Nephron (organoid): ENCODE measurements at regions not wholly inside any gene's neighbourhood (a gene's known extent, or its start where the extent isn't known, plus 50 kb on each side); places are given as distances from the start of the nearest gene placed in this dataset.

Experiments
- H3K27ac Mint-ChIP-seq, 3 experiments: 2 replicates each; pipeline ENCODE4 v1.8.0; 2020; ENCODE audit warnings: mixed read lengths in 3 of 3, mild to moderate bottlenecking in 2 of 3, moderate library complexity in 1 of 3
- H3K27me3 Mint-ChIP-seq: 2 replicates; pipeline ENCODE4 v1.8.0; 2021; ENCODE audit warnings: low read depth, mild to moderate bottlenecking, moderate library complexity, mixed read lengths
- H3K36me3 Mint-ChIP-seq: 2 replicates; pipeline ENCODE4 v1.8.0; 2020; ENCODE audit warnings: low read depth, mixed read lengths
- H3K4me1 Mint-ChIP-seq: 2 replicates; pipeline ENCODE4 v1.8.0; 2020; ENCODE audit warnings: mixed read lengths
- H3K4me3 Mint-ChIP-seq, 3 experiments: 2 replicates each; pipeline ENCODE4 v1.8.0; 2020; ENCODE audit warnings: mild to moderate bottlenecking in 3 of 3, mixed read lengths in 3 of 3, moderate library complexity in 2 of 3
- H3K9me3 Mint-ChIP-seq: 2 replicates; pipeline ENCODE4 v1.8.0; 2020; ENCODE audit warnings: mixed read lengths
- TF ChIP-seq, protein P1 (sequence below), 3 experiments: fragments of 200-600 bp; sonication (generic); IDR thresholded peaks; one replicate each; pipeline ENCODE4 v1.5.0; 2021; ENCODE audit warnings: antibody characterized with exemption in 3 of 3; ENCODE audit not compliant: unreplicated experiment in 3 of 3

DNA sequence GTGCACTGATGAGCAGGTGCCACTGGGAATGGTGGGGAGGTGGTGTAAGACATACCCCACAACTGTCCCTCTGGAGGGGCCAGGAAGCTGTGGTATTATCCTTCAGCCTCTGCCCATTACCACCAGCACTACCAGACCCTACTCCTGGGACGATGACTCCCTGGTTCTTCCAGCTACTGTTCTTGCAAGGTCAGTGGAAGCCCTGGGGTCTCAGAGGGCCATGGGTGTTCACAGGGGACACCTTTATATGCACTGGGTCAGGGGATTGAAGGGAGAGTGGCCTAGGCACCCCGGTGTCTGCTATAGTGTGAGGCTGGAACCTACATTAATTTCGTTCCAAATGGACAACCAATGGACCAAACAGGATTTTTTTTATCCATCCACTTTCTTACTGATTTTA is 94.7 kb upstream of the SLC22A11 start:
- TF ChIP-seq, protein P1, sequence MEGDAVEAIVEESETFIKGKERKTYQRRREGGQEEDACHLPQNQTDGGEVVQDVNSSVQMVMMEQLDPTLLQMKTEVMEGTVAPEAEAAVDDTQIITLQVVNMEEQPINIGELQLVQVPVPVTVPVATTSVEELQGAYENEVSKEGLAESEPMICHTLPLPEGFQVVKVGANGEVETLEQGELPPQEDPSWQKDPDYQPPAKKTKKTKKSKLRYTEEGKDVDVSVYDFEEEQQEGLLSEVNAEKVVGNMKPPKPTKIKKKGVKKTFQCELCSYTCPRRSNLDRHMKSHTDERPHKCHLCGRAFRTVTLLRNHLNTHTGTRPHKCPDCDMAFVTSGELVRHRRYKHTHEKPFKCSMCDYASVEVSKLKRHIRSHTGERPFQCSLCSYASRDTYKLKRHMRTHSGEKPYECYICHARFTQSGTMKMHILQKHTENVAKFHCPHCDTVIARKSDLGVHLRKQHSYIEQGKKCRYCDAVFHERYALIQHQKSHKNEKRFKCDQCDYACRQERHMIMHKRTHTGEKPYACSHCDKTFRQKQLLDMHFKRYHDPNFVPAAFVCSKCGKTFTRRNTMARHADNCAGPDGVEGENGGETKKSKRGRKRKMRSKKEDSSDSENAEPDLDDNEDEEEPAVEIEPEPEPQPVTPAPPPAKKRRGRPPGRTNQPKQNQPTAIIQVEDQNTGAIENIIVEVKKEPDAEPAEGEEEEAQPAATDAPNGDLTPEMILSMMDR (IDR thresholded peaks at IDR 0.05; ENCODE audit: unreplicated experiment in 3 of 3): no peak
- H3K9me3 Mint-ChIP-seq: no peaks in the 10 kb centered on the region
- no peaks in the 10 kb centered on the region for H3K4me1 Mint-ChIP-seq
- H3K36me3 Mint-ChIP-seq: no peaks in the 10 kb centered on the region
- peaks cover 7% of the 10 kb centered on the region for H3K27me3 Mint-ChIP-seq
- H3K27ac Mint-ChIP-seq: no peak overlapping the region
- no peak overlapping the region for H3K4me3 Mint-ChIP-seq

DNA sequence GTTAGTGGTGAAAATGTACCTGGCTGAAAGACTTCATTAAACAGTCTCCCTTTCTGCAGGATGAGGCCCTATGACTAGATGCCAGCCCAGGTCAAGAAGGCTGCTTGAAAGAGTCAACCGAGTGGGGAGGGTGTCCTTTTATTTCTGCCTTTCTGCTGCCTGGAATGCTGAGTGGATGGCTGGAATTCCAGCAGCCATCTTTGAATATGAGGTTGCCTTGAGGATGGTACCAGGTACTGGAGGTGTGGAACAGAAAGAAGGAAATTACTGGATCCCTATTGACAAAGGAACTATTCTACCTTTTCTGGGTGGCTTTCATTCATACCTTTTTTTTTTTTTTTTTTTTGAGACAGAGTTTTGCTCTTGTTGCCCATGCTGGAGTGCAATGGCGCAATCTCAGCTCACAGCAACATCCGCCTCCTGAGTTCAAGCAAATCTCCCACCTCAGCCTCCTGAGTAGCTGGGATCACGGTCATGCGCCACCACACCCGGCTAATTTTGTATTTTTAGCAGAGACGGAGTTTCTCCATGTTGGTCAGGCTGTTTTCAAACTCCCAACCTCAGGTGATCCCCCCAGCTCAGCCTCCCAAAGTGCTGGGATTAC is 89.5 kb upstream of the SLC22A11 start:
- Mint-ChIP-seq H3K4me1 (no peaks in the 10 kb centered on the region), H3K27me3 (peaks cover 21% of the 10 kb centered on the region), H3K4me3 (no peak overlapping the region), H3K9me3 (peaks cover 8% of the 10 kb centered on the region), H3K27ac (no peak overlapping the region), H3K36me3 (no peaks in the 10 kb centered on the region)
- TF ChIP-seq, protein P1 (IDR thresholded peaks at IDR 0.05; ENCODE audit: unreplicated experiment in 3 of 3): no peak

DNA sequence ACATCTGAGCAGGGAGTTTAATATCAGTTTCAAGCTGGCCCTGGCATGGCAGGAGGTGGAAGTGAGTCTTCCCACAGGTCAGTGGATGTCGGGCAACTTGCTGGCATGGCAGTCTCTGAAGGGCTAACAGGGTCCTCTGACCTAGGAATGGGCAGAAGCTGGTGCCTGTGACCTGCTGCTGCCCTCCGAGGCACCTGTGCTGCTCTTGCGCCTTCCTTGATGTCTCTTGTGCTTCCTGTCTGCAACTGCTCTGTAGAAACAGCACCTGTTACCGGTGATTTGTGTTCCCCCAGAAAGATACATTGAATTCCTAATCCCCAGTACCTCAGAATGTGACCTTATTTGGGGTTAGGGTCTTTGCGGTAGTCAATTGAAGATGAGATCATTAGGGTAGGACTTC is 86.5 kb upstream of the SLC22A11 start:
- Mint-ChIP-seq H3K4me3 (no peak overlapping the region), H3K9me3 (peaks cover 12% of the 10 kb centered on the region), H3K4me1 (peaks cover 4% of the 10 kb centered on the region), H3K27me3 (peaks cover 21% of the 10 kb centered on the region), H3K36me3 (no peaks in the 10 kb centered on the region), H3K27ac (no peak overlapping the region)
- TF ChIP-seq, protein P1 (IDR thresholded peaks at IDR 0.05; ENCODE audit: unreplicated experiment in 3 of 3): no peak

DNA sequence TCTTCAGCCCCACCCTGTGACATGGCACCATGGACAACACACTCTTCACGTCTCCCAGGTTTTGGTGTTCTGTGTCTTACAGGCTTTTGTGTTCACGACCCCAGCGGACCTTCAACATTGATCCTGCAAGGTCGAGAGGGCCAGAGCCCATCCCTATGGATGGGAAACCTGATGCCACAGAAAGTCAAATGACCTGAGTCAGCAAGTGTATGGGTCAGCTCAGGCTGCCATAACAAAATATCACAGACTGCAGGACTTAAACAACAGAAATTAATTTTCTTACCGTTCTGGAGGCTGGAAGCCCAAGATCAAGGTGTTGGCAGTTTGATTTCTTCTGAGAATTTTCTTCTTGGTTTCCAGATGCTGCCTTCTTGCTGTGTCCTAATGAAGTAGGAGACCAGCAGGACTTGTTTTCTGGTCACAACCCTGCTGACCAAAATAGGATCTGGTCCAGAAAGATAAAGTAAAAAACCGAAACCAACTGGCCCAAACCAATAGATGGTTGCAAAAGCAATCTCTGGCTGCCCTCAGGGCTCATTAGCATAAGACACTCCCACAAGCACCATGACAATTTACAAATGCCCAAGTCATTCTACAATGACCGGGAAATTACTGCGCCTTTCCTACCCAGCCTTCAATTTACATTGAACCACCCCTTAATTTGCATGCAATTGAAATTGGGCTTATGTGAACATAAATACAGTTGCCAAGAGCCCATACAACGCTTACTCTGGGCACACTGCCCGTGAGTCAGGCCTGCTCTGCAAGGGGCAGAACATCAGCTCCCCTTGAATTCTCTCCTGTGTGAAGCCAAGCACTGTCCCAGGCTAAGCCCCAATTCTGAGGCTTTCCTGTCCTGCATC is 82.9 kb upstream of the SLC22A11 start:
- H3K27ac Mint-ChIP-seq: no peak overlapping the region
- no peaks in the 10 kb centered on the region for H3K36me3 Mint-ChIP-seq
- H3K4me1 Mint-ChIP-seq: peaks cover 10% of the 10 kb centered on the region
- H3K4me3 Mint-ChIP-seq: no peak overlapping the region
- H3K9me3 Mint-ChIP-seq: peaks cover 17% of the 10 kb centered on the region
- peaks cover 28% of the 10 kb centered on the region for H3K27me3 Mint-ChIP-seq
- TF ChIP-seq, protein P1 (IDR thresholded peaks at IDR 0.05; ENCODE audit: unreplicated experiment in 3 of 3): no peak

DNA sequence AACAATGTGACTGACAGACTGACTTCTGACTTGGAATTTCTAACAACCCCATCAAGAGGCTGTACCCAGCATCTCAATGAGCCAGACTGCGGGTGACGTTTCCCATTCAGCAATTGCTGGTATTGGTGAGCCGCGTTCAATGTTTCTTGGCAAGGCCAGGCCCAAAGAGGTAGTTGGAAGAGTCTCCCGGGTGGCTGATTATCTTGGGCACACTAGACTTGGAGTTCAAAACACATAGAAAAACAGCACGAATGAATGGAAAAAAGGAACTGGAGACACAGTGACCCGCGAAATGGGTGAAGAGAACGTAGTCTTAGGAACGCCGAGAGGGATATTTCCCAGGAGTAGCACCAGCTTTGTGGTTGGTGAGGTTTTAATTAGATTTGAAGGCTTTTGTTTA is 81.1 kb upstream of the SLC22A11 start:
- Mint-ChIP-seq H3K4me1 (peaks cover 10% of the 10 kb centered on the region), H3K27me3 (peaks cover 21% of the 10 kb centered on the region), H3K27ac (no peak overlapping the region), H3K4me3 (no peak overlapping the region), H3K36me3 (no peaks in the 10 kb centered on the region), H3K9me3 (peaks cover 14% of the 10 kb centered on the region)
- TF ChIP-seq, protein P1 (IDR thresholded peaks at IDR 0.05; ENCODE audit: unreplicated experiment in 3 of 3): no peak
